WERI-Rb-1 (cell line): ENCODE measurements at regions not wholly inside any gene's neighbourhood (a gene's known extent, or its start where the extent isn't known, plus 50 kb on each side); places are given as distances from the start of the nearest gene placed in this dataset.

Source experiments
- DNase-seq: peaks from one replicate; pipeline ENCODE4 v3.0.0-alpha.2; 2020
- H3K27ac ChIP-seq: fragments of 250-450 bp; sonication (Bioruptor Pico); 2 replicates; pipeline ENCODE4 v1.5.1; 2020; ENCODE audit warnings: mild to moderate bottlenecking, moderate library complexity
- H3K27me3 ChIP-seq: fragments of 250-450 bp; sonication (Bioruptor Pico); 2 replicates; pipeline ENCODE4 v1.5.1; 2021; ENCODE audit warnings: mild to moderate bottlenecking, low read depth, moderate library complexity; ENCODE audit not compliant: insufficient read depth, severe bottlenecking
- H3K36me3 ChIP-seq: fragments of 250-450 bp; sonication (Bioruptor Pico); 2 replicates; pipeline ENCODE4 v1.5.1; 2020; ENCODE audit warnings: mild to moderate bottlenecking, moderate library complexity
- H3K4me3 ChIP-seq: 2 replicates; pipeline ENCODE4 v1.5.1; 2011; ENCODE audit warnings: low read depth, mild to moderate bottlenecking, control low read depth, low read length
- H3K9me3 ChIP-seq: fragments of 250-450 bp; sonication (Bioruptor Pico); 2 replicates; pipeline ENCODE4 v1.5.1; 2021; ENCODE audit warnings: mild to moderate bottlenecking, moderate library complexity; ENCODE audit not compliant: severe bottlenecking
- TF ChIP-seq, protein P1 (sequence below): IDR thresholded peaks from 2 replicates; pipeline ENCODE4 v1.5.1; 2011; ENCODE audit warnings: low read depth, mild to moderate bottlenecking, control low read depth, inconsistent platforms, low read length

DNA sequence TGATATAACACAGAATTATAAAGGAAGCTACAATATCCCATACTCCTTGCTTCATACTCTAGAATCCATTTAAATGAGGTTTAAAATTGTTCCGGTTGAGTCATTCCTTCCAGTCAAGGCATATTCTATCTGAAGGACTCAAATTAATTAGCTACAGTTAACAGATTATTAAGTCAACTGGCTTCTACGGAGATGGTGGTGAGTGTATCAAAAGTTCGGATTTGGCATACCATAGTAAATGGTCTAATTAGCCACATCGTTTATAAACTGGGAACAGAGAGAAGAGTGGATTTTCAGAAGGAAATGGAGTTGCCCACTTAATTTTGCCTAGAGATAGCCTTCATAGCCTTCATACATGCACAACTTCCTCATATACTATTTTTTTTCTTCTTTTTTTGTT is 1095.3 kb downstream of the TTLL7 start:
- Histone ChIP-seq H3K4me3 (no peak overlapping the region), H3K27ac (no peak overlapping the region), H3K27me3 (no peaks in the 10 kb centered on the region), H3K9me3 (no peaks in the 10 kb centered on the region), H3K36me3 (no peaks in the 10 kb centered on the region)
- DNase-seq = no peak
- TF ChIP-seq, protein P1, sequence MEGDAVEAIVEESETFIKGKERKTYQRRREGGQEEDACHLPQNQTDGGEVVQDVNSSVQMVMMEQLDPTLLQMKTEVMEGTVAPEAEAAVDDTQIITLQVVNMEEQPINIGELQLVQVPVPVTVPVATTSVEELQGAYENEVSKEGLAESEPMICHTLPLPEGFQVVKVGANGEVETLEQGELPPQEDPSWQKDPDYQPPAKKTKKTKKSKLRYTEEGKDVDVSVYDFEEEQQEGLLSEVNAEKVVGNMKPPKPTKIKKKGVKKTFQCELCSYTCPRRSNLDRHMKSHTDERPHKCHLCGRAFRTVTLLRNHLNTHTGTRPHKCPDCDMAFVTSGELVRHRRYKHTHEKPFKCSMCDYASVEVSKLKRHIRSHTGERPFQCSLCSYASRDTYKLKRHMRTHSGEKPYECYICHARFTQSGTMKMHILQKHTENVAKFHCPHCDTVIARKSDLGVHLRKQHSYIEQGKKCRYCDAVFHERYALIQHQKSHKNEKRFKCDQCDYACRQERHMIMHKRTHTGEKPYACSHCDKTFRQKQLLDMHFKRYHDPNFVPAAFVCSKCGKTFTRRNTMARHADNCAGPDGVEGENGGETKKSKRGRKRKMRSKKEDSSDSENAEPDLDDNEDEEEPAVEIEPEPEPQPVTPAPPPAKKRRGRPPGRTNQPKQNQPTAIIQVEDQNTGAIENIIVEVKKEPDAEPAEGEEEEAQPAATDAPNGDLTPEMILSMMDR = no peak

GRCh38 chr1:82901561-82901960 is 1097.4 kb downstream of the TTLL7 start:
- H3K27ac ChIP-seq = no peak overlapping the region
- no peak overlapping the region for H3K4me3 ChIP-seq
- TF ChIP-seq, protein P1 = no peak
- no peaks in the 10 kb centered on the region for H3K36me3 ChIP-seq
- no peaks in the 10 kb centered on the region for H3K9me3 ChIP-seq
- no peaks in the 10 kb centered on the region for H3K27me3 ChIP-seq
- peak; percentile 36 for DNase-seq

DNA sequence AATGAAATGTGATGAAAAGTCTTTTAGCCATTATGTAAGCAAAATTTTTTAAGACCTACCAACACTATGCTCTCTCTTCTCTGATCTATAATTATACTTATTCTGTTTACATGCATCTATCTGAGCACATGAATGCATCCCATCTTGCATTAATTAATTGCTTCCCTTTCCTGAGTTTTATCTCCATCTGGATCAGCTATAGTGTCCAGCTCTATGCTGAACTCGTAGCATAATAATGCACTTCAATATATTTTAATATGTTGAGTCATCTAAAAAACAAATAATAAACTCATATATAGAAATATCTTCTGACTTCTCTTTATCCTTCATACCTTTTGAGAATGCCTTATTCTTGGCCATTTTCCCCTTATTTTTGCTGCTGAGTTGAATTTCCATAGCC is 1097.8 kb downstream of the TTLL7 start:
- no peaks in the 10 kb centered on the region for H3K36me3 ChIP-seq
- H3K27me3 ChIP-seq = no peaks in the 10 kb centered on the region
- H3K4me3 ChIP-seq = no peak overlapping the region
- TF ChIP-seq, protein P1 = no peak
- no peak overlapping the region for H3K27ac ChIP-seq
- DNase-seq = no peak
- H3K9me3 ChIP-seq = no peaks in the 10 kb centered on the region

DNA sequence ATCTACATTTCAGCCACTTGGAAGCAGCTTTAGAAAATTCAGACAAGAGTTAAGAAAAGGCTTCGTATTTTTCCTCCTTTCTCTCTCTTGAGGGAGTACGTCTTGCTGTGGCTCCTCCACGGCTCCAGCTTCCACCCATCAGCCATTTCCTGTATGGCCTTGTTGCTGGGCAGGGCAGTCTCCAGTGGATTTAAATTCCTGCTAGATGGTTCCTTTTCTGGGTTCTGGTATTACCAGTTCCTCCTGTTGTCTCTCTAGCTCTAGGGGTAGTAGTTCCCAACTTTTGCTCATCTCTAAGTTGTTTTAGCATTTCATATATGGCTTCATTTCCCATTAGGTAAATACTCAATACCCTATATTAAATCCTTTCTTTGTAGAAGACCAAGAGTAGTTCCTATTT is 1098.3 kb downstream of the ADGRL2 start:
- Histone ChIP-seq H3K36me3 (no peaks in the 10 kb centered on the region), H3K9me3 (no peaks in the 10 kb centered on the region), H3K4me3 (no peak overlapping the region), H3K27ac (no peak overlapping the region), H3K27me3 (no peaks in the 10 kb centered on the region)
- TF ChIP-seq, protein P1 = no peak
- DNase-seq = no peak

- TF ChIP-seq, protein P1 = no peak
- no peaks in the 10 kb centered on the region for H3K36me3 ChIP-seq
Observed at GRCh38 chr1:82897549-82897948, 1096.8 kb downstream of the ADGRL2 start.

GRCh38 chr1:82896036-82896435 is 1095.3 kb downstream of the ADGRL2 start:
- TF ChIP-seq, protein P1 = no peak
- no peak overlapping the region for H3K4me3 ChIP-seq
- no peak overlapping the region for H3K27ac ChIP-seq
- no peaks in the 10 kb centered on the region for H3K9me3 ChIP-seq
- no peaks in the 10 kb centered on the region for H3K27me3 ChIP-seq
- H3K36me3 ChIP-seq = no peaks in the 10 kb centered on the region
- no peak for DNase-seq

More at GRCh38 chr1:82897549-82897948, 1096.8 kb downstream of the ADGRL2 start:
- no peak for DNase-seq
- Histone ChIP-seq H3K27me3 (no peaks in the 10 kb centered on the region), H3K4me3 (no peak overlapping the region), H3K9me3 (no peaks in the 10 kb centered on the region), H3K27ac (no peak overlapping the region)
